Peyer's patch (tissue), 4 donors: ENCODE measurements at regions not wholly inside any gene's neighbourhood (a gene's known extent, or its start where the extent isn't known, plus 50 kb on each side); places are given as distances from the start of the nearest gene placed in this dataset.

Experiments used
- POLR2A ChIP-seq, 2 donors: fragments of 450-650 bp; IDR thresholded peaks; one replicate each; pipeline ENCODE4 v1.5.1; 2017; ENCODE audit warnings: antibody characterized with exemption in 2 of 2, mild to moderate bottlenecking in 2 of 2, moderate library complexity in 2 of 2
- TF ChIP-seq, protein P1 (sequence below), 6 experiments: fragments of 450-650 bp in 4 of 6; fragments of 200-600 bp in 2 of 6; sonication (generic) in 1 of 6; IDR thresholded peaks; one replicate each; pipeline ENCODE4 v1.5.1; 2017 to 2019; ENCODE audit warnings: antibody characterized with exemption in 6 of 6, mild to moderate bottlenecking in 3 of 6, moderate library complexity in 1 of 6

DNA sequence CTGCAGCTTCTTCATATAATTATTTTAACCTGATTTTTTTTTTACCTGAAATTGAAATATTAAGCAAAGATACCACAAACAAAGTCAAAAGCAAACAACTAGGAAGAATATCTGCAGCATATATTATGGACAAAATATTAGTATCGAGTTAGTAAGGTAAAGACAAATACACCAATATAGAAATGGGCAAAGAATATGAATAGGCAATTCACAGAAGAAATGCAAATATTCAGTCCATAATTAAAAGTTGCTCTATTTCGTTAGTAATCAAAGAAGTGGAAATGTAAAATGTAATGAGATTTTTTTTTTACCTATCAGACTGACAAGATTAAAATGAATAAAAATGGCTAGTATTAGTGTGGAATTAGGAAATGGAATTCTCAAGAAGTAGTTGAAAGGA lies 121.5 kb downstream of the CD83 start:
- TF ChIP-seq, protein P1, sequence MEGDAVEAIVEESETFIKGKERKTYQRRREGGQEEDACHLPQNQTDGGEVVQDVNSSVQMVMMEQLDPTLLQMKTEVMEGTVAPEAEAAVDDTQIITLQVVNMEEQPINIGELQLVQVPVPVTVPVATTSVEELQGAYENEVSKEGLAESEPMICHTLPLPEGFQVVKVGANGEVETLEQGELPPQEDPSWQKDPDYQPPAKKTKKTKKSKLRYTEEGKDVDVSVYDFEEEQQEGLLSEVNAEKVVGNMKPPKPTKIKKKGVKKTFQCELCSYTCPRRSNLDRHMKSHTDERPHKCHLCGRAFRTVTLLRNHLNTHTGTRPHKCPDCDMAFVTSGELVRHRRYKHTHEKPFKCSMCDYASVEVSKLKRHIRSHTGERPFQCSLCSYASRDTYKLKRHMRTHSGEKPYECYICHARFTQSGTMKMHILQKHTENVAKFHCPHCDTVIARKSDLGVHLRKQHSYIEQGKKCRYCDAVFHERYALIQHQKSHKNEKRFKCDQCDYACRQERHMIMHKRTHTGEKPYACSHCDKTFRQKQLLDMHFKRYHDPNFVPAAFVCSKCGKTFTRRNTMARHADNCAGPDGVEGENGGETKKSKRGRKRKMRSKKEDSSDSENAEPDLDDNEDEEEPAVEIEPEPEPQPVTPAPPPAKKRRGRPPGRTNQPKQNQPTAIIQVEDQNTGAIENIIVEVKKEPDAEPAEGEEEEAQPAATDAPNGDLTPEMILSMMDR (IDR thresholded peaks at IDR 0.05): no peak
- no peak for TF ChIP-seq POLR2A (IDR thresholded peaks at IDR 0.05)
